Left lung (tissue), 4 donors: ENCODE measurements at regions not wholly inside any gene's neighbourhood (a gene's known extent, or its start where the extent isn't known, plus 50 kb on each side); places are given as distances from the start of the nearest gene placed in this dataset.

Source experiments
- ATAC-seq: fragments of 200-7000 bp; cut with Tn5 transposase; one replicate; pipeline ENCODE4 v1.9.1; 2020; ENCODE audit warnings: moderate library complexity
- DNase-seq, 4 donors: peaks; one replicate each; pipeline ENCODE4 v3.0.0-alpha.2; 2013 to 2020
- H3K27ac ChIP-seq, 2 donors: fragments of 200-600 bp; sonication (generic) in 1 of 2; one replicate each; pipeline versions ENCODE4 v1.5.0 to v1.8.0; 2020 to 2021
- H3K27me3 ChIP-seq, 2 donors: fragments of 200-600 bp; sonication (generic) in 1 of 2; one replicate each; pipeline versions ENCODE4 v1.5.0 to v1.8.0; 2020 to 2021
- H3K36me3 ChIP-seq, 2 donors: fragments of 200-600 bp; sonication (generic) in 1 of 2; one replicate each; pipeline versions ENCODE4 v1.5.0 to v1.8.0; 2020 to 2021
- H3K4me1 ChIP-seq, 2 donors: fragments of 200-600 bp; one replicate each; pipeline ENCODE4 v1.8.0; 2021
- H3K4me3 ChIP-seq, 2 donors: fragments of 200-600 bp; sonication (generic) in 1 of 2; one replicate each; pipeline versions ENCODE4 v1.5.0 to v1.8.0; 2020 to 2021; ENCODE audit warnings: mild to moderate bottlenecking in 1 of 2
- H3K9me3 ChIP-seq, 2 donors: fragments of 200-600 bp; sonication (generic) in 1 of 2; one replicate each; pipeline versions ENCODE4 v1.5.0 to v1.8.0; 2020 to 2021
- intact Hi-C, 2 donors: fragments of 100-400 bp; cut with DNase I; formaldehyde crosslinking; loops; one replicate each; pipeline versions ENCODE4 v1.11.2 to v1.14.2; 2022
- TF ChIP-seq, protein P1 (sequence below), 2 donors: fragments of 200-600 bp; sonication (generic) in 1 of 2; IDR thresholded peaks; one replicate each; pipeline versions ENCODE4 v1.5.0 to v1.8.0; 2021; ENCODE audit warnings: antibody characterized with exemption in 2 of 2
- donor health status: DM: no; HTN: yes; CAD: no.
- donor health status: DM: no; HTN: no; CAD: no.

DNA sequence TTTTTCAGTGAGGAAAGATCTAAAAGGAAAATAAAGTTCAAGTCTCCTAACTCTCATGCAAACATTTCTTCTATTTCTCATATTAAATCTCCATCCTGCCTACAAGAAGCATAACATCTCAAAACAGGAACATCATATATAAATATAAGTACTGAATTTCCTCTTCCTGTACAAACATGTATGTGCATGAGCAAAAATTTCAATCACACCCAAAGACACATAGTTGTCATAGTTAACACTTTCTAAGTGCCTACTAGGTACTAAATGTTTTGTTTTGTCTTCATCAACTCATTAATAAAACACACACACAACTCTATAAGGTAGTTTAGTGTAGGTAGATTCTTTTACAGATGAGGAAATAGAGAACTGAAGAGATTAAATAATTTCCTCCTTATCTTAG, 237.1 kb upstream of the ADGRL2 start:
- Histone ChIP-seq H3K4me1 (no peaks in the 10 kb centered on the region), H3K36me3 (no peaks in the 10 kb centered on the region), H3K4me3 (no peak overlapping the region), H3K9me3 (no peaks in the 10 kb centered on the region), H3K27me3 (no peaks in the 10 kb centered on the region), H3K27ac (no peak overlapping the region)
- TF ChIP-seq, protein P1, sequence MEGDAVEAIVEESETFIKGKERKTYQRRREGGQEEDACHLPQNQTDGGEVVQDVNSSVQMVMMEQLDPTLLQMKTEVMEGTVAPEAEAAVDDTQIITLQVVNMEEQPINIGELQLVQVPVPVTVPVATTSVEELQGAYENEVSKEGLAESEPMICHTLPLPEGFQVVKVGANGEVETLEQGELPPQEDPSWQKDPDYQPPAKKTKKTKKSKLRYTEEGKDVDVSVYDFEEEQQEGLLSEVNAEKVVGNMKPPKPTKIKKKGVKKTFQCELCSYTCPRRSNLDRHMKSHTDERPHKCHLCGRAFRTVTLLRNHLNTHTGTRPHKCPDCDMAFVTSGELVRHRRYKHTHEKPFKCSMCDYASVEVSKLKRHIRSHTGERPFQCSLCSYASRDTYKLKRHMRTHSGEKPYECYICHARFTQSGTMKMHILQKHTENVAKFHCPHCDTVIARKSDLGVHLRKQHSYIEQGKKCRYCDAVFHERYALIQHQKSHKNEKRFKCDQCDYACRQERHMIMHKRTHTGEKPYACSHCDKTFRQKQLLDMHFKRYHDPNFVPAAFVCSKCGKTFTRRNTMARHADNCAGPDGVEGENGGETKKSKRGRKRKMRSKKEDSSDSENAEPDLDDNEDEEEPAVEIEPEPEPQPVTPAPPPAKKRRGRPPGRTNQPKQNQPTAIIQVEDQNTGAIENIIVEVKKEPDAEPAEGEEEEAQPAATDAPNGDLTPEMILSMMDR (IDR thresholded peaks at IDR 0.05), result no peak
- no peak for ATAC-seq
- intact Hi-C loops, result no loop called here
- no peak for DNase-seq

DNA sequence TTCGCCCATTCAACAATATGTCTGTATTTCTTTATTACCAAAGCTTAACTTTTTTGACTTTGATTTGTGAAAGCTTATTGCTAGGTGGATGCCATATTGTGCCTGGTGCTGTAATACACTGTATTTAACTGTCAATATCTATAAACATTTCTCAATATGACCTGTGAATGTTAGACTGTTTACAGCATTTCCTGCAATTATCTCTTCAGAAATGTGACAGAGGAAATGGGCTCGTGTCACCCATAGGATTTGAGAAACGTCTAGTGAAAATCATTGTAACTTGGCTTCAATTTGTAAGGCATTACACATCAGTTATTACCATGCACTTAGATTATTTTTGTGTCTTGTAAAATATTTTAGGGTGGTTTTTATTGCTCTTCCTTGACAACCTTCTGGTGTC, 237.8 kb upstream of the ADGRL2 start:
- no peaks in the 10 kb centered on the region for H3K27me3 ChIP-seq
- no peak overlapping the region for H3K4me3 ChIP-seq
- no peak overlapping the region for H3K27ac ChIP-seq
- H3K4me1 ChIP-seq, result no peaks in the 10 kb centered on the region
- DNase-seq (no peak), ATAC-seq (no peak)
- H3K9me3 ChIP-seq, result no peaks in the 10 kb centered on the region
- intact Hi-C loops, result no loop called here
- H3K36me3 ChIP-seq, result no peaks in the 10 kb centered on the region
- TF ChIP-seq, protein P1 (IDR thresholded peaks at IDR 0.05), result no peak

DNA sequence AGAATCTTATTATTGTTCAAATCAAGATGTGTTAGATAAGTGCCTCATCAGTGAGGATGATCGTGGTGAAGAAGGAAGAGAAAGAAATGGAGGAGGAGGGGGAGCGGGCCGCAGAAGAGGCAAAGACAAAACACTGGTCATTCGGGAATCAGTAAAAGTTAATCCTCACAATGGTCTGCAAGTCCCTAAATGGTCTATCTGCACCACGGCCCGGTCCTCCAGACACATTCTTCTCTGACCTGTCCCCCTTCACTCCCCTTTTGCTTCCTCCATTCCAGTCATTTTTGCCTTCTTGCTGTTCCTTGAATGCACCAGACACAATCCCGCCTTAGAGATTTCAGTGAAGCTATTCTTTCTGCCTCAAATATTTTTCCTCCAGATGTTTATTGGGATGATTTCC, 240.1 kb upstream of the ADGRL2 start:
- intact Hi-C loops, result no loop called here
- no peak for DNase-seq
- no peaks in the 10 kb centered on the region for H3K4me1 ChIP-seq
- H3K36me3 ChIP-seq, result no peaks in the 10 kb centered on the region
- ATAC-seq, result no peak
- H3K4me3 ChIP-seq, result no peak overlapping the region
- TF ChIP-seq, protein P1 (IDR thresholded peaks at IDR 0.05), result no peak
- no peaks in the 10 kb centered on the region for H3K9me3 ChIP-seq
- H3K27ac ChIP-seq, result no peak overlapping the region
- no peaks in the 10 kb centered on the region for H3K27me3 ChIP-seq

DNA sequence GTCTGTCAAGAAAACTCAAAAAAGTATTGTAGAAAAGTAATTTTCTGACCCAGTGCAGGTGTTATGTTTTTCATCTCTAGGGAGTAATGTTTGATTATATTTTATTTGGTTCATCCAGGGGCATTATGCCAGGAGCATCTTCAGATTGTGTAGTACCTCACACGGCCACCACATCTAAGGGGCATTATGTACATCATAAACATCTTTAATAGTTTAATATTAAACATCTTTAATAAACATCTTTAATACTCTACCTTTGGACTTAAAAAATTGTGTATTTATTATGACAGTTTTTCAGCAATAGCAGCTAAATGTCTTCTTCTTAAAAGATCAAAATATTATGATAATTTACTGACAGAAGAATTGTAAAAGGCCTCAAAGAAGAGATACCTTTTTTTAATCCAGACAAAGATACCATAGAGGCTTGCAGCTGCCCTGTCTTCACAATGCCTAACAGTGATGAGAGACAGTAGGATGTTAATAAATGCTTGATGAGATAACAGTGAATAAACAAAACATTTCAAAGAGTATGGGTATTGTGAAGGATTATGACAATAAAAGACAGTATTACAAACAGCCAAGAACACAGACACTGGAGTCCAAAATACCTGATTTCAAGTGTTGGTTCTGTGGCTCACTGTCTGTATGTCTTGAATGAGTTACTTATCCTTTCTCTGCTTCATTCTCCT, 240.9 kb upstream of the ADGRL2 start:
- no peak for ATAC-seq
- intact Hi-C loops, result no loop called here
- TF ChIP-seq, protein P1 (IDR thresholded peaks at IDR 0.05), result peak in 1 of 2 donors; percentile 9
- Histone ChIP-seq H3K4me3 (no peak overlapping the region), H3K4me1 (no peaks in the 10 kb centered on the region), H3K9me3 (no peaks in the 10 kb centered on the region), H3K27me3 (no peaks in the 10 kb centered on the region), H3K27ac (no peak overlapping the region), H3K36me3 (no peaks in the 10 kb centered on the region)
- no peak for DNase-seq

DNA sequence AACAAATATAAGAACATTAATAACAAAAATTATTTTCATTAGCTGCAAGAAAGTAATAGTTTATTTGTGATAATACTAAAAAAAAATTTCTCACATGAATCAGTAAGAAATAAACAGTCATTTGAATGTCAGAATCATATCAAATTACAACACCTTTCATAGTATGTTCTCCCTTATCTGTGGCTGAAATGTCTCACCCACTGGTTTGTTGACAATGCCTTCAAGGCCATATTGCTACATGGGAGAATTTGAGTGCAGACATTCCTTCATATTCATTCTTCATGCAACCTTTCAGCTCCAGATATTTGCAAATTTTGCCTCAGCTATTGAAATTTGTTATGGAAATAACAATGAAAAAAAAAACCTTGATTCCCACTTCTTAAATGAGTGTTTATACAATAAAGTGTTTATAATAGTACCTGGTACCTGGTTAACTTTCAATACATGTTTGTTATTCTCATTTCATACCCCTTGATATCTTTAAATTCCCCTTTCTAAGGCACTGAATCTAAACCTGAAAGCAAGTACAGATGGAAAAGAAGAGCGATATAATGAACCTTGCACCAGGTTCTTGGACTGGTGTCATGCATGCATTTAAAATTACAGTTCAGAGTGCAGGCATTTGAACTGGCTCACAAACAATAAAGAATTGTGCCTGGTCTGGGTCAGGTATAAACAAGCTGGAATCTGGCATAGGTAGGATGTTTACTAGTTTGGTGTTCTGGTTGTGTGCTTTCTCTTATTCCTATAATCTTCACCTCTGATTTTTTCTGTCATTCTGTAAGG, 242.2 kb upstream of the ADGRL2 start:
- no peaks in the 10 kb centered on the region for H3K27me3 ChIP-seq
- H3K27ac ChIP-seq, result no peak overlapping the region
- intact Hi-C loops, result no loop called here
- no peak for ATAC-seq
- H3K36me3 ChIP-seq, result no peaks in the 10 kb centered on the region
- TF ChIP-seq, protein P1 (IDR thresholded peaks at IDR 0.05), result no peak
- DNase-seq, result no peak
- H3K9me3 ChIP-seq, result no peaks in the 10 kb centered on the region
- no peaks in the 10 kb centered on the region for H3K4me1 ChIP-seq
- H3K4me3 ChIP-seq, result no peak overlapping the region
